GM12865 (cell line): ENCODE measurements at regions not wholly inside any gene's neighbourhood (a gene's known extent, or its start where the extent isn't known, plus 50 kb on each side); places are given as distances from the start of the nearest gene placed in this dataset.
A peak's percentile ranks its signal among the peaks of the same experiment; 100 is the strongest.
"Not testable (repeated sequence)": the region's sequence is repeated elsewhere in the genome, so short reads cannot be mapped to it uniquely, and the experiment has no call there.

ENCODE experiments used
- DNase-seq: peaks from one replicate; pipeline ENCODE4 v3.0.0; 2010; ENCODE audit warnings: low read depth
- H3K4me3 ChIP-seq: 2 replicates; pipeline ENCODE4 v1.5.1; 2011; ENCODE audit warnings: mild to moderate bottlenecking, low read depth, low read length, control low read depth
- CTCF ChIP-seq: IDR thresholded peaks from 2 replicates; pipeline ENCODE4 v1.5.1; 2011; ENCODE audit warnings: low read length, control low read depth, low read depth, inconsistent platforms; ENCODE audit not compliant: insufficient read depth; ENCODE audit errors: missing control alignments

GRCh38 chr17:31604936-31605335, 213.5 kb downstream of the RAB11FIP4 start:
- no peak for TF ChIP-seq CTCF
- no peak overlapping the region for H3K4me3 ChIP-seq
- no peak for DNase-seq

- not testable (repeated sequence) for H3K4me3 ChIP-seq
Observed at GRCh38 chr17:31600144-31600543, 208.7 kb downstream of the RAB11FIP4 start.

DNA sequence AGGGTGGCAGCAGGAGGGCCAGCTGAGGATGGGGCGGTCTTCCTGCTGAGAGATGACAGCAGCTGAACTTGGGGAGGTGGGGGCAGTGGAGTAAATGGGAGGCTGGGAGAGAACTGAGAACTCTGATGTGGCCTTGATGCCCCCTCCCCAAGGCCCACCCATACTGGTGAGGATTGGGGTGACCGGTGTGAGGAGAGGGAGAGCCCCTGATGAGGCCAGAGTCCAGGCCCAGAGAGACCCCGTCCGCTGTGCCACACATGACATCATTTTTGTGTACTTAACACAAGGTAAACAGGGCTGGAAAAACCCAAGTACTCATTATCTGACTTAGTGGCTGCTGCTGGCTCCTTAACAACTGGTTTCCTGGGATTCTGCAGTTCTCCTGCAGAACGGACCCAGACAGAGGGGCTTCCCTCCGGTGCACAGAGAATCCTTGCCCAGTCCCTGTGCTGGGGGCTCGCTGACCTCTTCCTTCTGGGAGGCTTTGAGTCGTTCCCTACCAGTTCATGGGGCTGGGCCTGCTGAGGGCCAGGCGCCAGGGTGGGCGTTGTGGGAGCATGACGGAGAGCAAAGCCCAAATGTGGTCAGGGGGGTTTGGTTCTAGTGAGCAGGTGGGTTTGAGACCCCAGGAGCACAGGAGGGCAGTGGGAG, 207.6 kb downstream of the RAB11FIP4 start:
- no peak for TF ChIP-seq CTCF
- H3K4me3 ChIP-seq = no peak overlapping the region
- no peak for DNase-seq

More at GRCh38 chr17:31600144-31600543, 208.7 kb downstream of the RAB11FIP4 start:
- not testable (repeated sequence) for DNase-seq

- H3K4me3 ChIP-seq = no peak overlapping the region
- no peak for DNase-seq
- no peak for TF ChIP-seq CTCF
Observed at GRCh38 chr17:31598399-31598782, 206.9 kb downstream of the RAB11FIP4 start.

- DNase-seq = no peak
- TF ChIP-seq CTCF = no peak
- no peak overlapping the region for H3K4me3 ChIP-seq
Observed at GRCh38 chr17:31597646-31598398, 206.3 kb downstream of the RAB11FIP4 start.

- H3K4me3 ChIP-seq = no peak overlapping the region
- DNase-seq = peak; percentile 86
- no peak for TF ChIP-seq CTCF
Observed at GRCh38 chr17:31596382-31597323, 205.2 kb downstream of the RAB11FIP4 start.
